ENCODE measurements at regions not wholly inside any gene's neighbourhood (a gene's known extent, or its start where the extent isn't known, plus 50 kb on each side); places are given as distances from the start of the nearest gene placed in this dataset.
A peak's percentile ranks its signal among the peaks of the same experiment; 100 is the strongest.

GRCh38 chr9:96029722-96030530 lies 154.4 kb downstream of the ERCC6L2 start:
- TF ChIP-seq CTCF (conservative IDR thresholded peaks at IDR 0.05), result no peak
- no peak overlapping the region for H3K27ac Mint-ChIP-seq

GRCh38 chr9:96027251-96028131 lies 152.0 kb downstream of the ERCC6L2 start:
- H3K4me1 ChIP-seq (ENCODE audit: control insufficient read depth, insufficient read depth, low read length), result no peaks in the 10 kb centered on the region
- peaks cover 62% of the 10 kb centered on the region for H3K27me3 ChIP-seq (ENCODE audit: control insufficient read depth, insufficient read depth, low read length, poor library complexity, severe bottlenecking)
- no peak overlapping the region for H3K9ac ChIP-seq (ENCODE audit: extremely low read depth, low read length, poor library complexity, severe bottlenecking)
- H3K36me3 ChIP-seq (ENCODE audit: control insufficient read depth, insufficient read depth, low read length), result no peaks in the 10 kb centered on the region
- no peak overlapping the region for H3K27ac Mint-ChIP-seq
- peaks cover 8% of the 10 kb centered on the region for H3K4me1 Mint-ChIP-seq
- 37 to 72% methylated on average over 17 to 72 of the region's 72 CpGs for WGBS, 2 experiments (ENCODE audit: insufficient coverage in 1 of 2, insufficient read length in 1 of 2)
- peak; percentile 38 for TF ChIP-seq CTCF (conservative IDR thresholded peaks at IDR 0.05)
- H3K4me3 ChIP-seq (ENCODE audit: low read length), result no peak overlapping the region
- DNase-seq, result peak; percentile 79
- no peaks in the 10 kb centered on the region for H3K36me3 Mint-ChIP-seq (ENCODE audit: low read depth)
- H3K4me3 Mint-ChIP-seq, result peak overlapping the region; percentile 60
- H3K27ac ChIP-seq (ENCODE audit: low read depth, low read length), result no peak overlapping the region
- peaks cover 86% of the 10 kb centered on the region for H3K27me3 Mint-ChIP-seq (ENCODE audit: insufficient read depth)
- no peaks in the 10 kb centered on the region for H3K9me3 ChIP-seq (ENCODE audit: control insufficient read depth, low read length)
- H3K9me3 Mint-ChIP-seq, result no peaks in the 10 kb centered on the region

More at GRCh38 chr9:96029722-96030530, 154.4 kb downstream of the ERCC6L2 start:
- H3K4me3 ChIP-seq (ENCODE audit: low read length), result no peak overlapping the region
- no peak for DNase-seq
- H3K27me3 ChIP-seq (ENCODE audit: control insufficient read depth, insufficient read depth, low read length, poor library complexity, severe bottlenecking), result peaks cover 38% of the 10 kb centered on the region
- no peak overlapping the region for H3K27ac ChIP-seq (ENCODE audit: low read depth, low read length)
- peaks cover 71% of the 10 kb centered on the region for H3K27me3 Mint-ChIP-seq (ENCODE audit: insufficient read depth)
- no peak overlapping the region for H3K4me3 Mint-ChIP-seq
- H3K4me1 Mint-ChIP-seq, result peaks cover 8% of the 10 kb centered on the region
- no peaks in the 10 kb centered on the region for H3K4me1 ChIP-seq (ENCODE audit: control insufficient read depth, insufficient read depth, low read length)
- 93 to 94% methylated on average over 14 to 19 of the region's 19 CpGs for WGBS, 2 experiments (ENCODE audit: insufficient coverage in 1 of 2, insufficient read length in 1 of 2)
- H3K36me3 ChIP-seq (ENCODE audit: control insufficient read depth, insufficient read depth, low read length), result no peaks in the 10 kb centered on the region
- H3K36me3 Mint-ChIP-seq (ENCODE audit: low read depth), result no peaks in the 10 kb centered on the region
- peaks cover 4% of the 10 kb centered on the region for H3K9me3 Mint-ChIP-seq
- no peaks in the 10 kb centered on the region for H3K9me3 ChIP-seq (ENCODE audit: control insufficient read depth, low read length)
- no peak overlapping the region for H3K9ac ChIP-seq (ENCODE audit: extremely low read depth, low read length, poor library complexity, severe bottlenecking)

- Mint-ChIP-seq H3K36me3 (ENCODE audit: low read depth) (no peaks in the 10 kb centered on the region), H3K4me3 (peak overlapping the region; percentile 60), H3K27ac (no peak overlapping the region), H3K9me3 (no peaks in the 10 kb centered on the region), H3K27me3 (ENCODE audit: insufficient read depth) (peaks cover 88% of the 10 kb centered on the region), H3K4me1 (peaks cover 13% of the 10 kb centered on the region)
- DNase-seq, result no peak
- H3K4me1 ChIP-seq (ENCODE audit: control insufficient read depth, insufficient read depth, low read length), result no peaks in the 10 kb centered on the region
- no peak for TF ChIP-seq CTCF (conservative IDR thresholded peaks at IDR 0.05)
- H3K27ac ChIP-seq (ENCODE audit: low read depth, low read length), result no peak overlapping the region
- no peaks in the 10 kb centered on the region for H3K9me3 ChIP-seq (ENCODE audit: control insufficient read depth, low read length)
- no peak overlapping the region for H3K4me3 ChIP-seq (ENCODE audit: low read length)
- H3K9ac ChIP-seq (ENCODE audit: extremely low read depth, low read length, poor library complexity, severe bottlenecking), result no peak overlapping the region
- H3K27me3 ChIP-seq (ENCODE audit: control insufficient read depth, insufficient read depth, low read length, poor library complexity, severe bottlenecking), result peaks cover 70% of the 10 kb centered on the region
- WGBS, 2 experiments (ENCODE audit: insufficient coverage in 1 of 2, insufficient read length in 1 of 2), result 83 to 96% methylated on average over 1 to 5 of the region's 5 CpGs
- H3K36me3 ChIP-seq (ENCODE audit: control insufficient read depth, insufficient read depth, low read length), result no peaks in the 10 kb centered on the region
These were observed 151.2 kb downstream of the ERCC6L2 start for GRCh38 chr9:96026655-96027213.

Data from endodermal cell (in vitro differentiated cells).